Cardiac fibroblast (primary cell): ENCODE measurements at regions not wholly inside any gene's neighbourhood (a gene's known extent, or its start where the extent isn't known, plus 50 kb on each side); places are given as distances from the start of the nearest gene placed in this dataset.

Source experiments
- DNase-seq, 2 donors: peaks; one replicate each; pipeline versions ENCODE4 v3.0.0 to v3.0.0-alpha.2; 2010; ENCODE audit warnings: low read depth in 2 of 2
- H3K4me3 ChIP-seq, 2 donors: replicated peaks in 1 of 2; 1 replicate in 1 of 2; 2 replicates in 1 of 2; pipeline ENCODE4 v1.5.1; 2011; ENCODE audit warnings: low read depth in 2 of 2, low read length in 2 of 2, mild to moderate bottlenecking in 2 of 2, moderate library complexity in 1 of 2
- TF ChIP-seq, protein P1 (sequence below): IDR thresholded peaks from one replicate; pipeline ENCODE4 v1.5.1; 2011; ENCODE audit warnings: low read depth, mild to moderate bottlenecking, low read length, inconsistent platforms

DNA sequence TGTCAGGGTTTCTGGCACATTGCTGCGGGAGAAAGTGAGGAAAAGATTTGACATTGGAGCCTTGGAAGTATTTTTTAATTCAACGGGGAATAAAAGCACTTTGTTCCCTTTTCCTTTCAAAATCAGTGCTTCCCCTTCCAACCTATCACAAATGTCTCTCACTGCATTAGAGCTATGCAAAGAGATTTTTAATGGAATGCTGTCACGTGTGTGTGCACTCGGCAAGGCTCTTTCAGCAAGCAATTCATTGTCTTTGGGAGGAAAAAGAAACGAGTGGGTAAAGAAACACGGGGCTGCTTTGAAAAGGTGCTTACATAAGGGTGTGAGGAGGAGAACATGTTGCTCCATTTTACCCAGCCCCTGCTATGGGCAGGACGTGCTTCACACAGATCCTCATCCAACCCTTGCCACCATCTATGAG lies 490.4 kb upstream of the PROK2 start:
- DNase-seq, result peak in 1 of 2 donors; percentile 39
- TF ChIP-seq, protein P1, sequence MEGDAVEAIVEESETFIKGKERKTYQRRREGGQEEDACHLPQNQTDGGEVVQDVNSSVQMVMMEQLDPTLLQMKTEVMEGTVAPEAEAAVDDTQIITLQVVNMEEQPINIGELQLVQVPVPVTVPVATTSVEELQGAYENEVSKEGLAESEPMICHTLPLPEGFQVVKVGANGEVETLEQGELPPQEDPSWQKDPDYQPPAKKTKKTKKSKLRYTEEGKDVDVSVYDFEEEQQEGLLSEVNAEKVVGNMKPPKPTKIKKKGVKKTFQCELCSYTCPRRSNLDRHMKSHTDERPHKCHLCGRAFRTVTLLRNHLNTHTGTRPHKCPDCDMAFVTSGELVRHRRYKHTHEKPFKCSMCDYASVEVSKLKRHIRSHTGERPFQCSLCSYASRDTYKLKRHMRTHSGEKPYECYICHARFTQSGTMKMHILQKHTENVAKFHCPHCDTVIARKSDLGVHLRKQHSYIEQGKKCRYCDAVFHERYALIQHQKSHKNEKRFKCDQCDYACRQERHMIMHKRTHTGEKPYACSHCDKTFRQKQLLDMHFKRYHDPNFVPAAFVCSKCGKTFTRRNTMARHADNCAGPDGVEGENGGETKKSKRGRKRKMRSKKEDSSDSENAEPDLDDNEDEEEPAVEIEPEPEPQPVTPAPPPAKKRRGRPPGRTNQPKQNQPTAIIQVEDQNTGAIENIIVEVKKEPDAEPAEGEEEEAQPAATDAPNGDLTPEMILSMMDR, result no peak

DNA sequence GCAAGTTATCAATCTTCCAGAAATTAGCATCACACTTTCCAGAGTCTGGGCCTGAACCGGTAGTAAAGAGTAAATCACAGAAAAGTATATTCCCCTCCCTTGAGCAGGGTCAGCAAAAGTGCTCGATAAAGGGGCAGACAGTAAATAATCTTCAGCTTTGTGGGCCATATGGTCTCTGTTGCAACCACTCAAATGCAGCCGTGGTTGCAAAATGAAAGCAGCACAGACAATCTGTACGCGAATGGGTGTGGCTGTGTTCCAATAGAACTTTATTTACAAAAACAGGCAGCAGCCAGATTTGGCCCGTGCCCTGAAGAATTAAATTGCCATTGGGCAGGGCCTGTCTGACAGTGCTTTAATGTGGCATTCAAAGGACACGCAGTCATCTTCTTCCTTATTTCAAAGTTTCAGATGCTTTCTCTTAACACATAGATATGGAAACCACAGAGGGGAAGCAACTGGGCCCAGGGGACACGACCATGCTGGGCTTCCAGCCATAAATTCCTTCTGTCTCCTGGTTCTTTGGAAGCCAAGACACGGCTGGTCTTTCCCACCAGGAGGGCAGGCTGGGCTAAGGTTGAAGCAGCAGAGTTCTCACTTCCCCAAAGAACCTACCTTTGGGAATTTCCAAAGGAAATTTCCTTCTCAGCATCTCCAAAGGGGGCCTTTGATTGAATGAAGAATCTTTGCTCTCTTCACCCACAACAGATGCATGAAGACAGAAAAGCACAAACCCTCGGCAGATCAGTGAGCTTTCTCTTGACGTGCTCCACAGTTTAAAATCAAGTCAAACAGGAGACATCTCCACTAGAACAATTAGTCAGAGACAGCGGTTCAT lies 489.8 kb upstream of the PROK2 start:
- DNase-seq, result peak; percentile 86
- H3K4me3 ChIP-seq, result peak overlapping the region; percentile 13 to 15
- TF ChIP-seq, protein P1, result no peak

More for the DNA sequence above, 490.4 kb upstream of the PROK2 start:
- no peak overlapping the region for H3K4me3 ChIP-seq

DNA sequence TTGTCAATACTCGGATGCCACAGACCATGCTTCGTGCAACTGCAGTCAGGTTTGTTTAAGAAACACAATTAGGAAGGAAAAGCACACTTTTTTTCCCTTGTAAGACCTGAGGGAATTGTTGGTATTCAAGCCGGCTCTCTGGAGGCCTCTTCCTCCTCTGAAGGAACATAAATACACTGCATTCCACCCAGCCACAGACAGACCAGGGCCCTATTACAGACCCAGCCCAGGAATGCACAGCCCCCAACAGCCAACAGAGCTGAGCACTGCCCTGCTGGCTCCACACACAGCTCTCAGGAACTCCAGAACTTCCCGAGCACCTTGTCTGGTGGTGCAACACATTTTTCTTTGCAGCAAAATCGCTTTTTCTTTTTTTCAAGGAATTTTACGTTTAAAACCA lies 488.7 kb upstream of the PROK2 start:
- peak; percentile 78 to 86 for DNase-seq
- TF ChIP-seq, protein P1, result no peak
- H3K4me3 ChIP-seq, result no peak overlapping the region

DNA sequence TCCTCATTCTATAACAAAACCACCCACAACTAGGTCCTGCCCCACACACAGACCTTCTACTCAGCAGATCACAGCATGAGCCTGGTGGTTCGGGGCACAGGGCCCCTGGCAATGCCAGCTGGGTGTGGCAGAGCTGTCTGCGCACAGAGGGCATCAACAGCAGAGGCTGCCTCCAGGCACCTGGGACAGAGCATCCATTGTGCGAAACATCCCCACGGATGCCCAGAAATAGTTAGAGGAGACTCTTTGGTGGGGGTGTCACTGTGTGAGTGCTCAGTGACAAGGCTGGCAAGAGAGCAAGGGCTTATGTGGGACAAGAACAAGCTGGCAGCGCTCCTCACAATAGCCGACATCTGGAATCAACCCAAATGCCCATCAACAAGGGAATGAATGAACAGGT lies 487.4 kb upstream of the PROK2 start:
- TF ChIP-seq, protein P1, result no peak
- no peak overlapping the region for H3K4me3 ChIP-seq
- no peak for DNase-seq

DNA sequence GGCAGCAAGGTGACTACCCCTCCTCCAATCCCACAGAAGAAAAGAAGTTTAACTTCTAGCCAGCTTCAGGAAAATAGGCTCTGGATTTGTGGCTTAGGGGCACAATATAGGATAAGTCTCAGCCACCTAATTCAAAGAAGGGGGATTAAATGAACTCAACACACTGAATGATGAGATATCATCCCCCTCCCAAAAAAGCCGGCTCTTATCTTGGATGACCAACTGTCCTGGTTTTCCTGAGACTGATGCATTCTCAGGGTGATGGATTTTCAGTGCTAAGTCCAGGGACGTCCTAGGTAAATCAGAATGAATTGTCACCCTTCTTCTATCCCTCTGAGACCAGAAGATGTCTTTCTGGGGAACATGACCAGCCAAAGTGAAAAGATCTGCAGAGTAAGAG lies 487.0 kb upstream of the PROK2 start:
- no peak overlapping the region for H3K4me3 ChIP-seq
- DNase-seq, result no peak

DNA sequence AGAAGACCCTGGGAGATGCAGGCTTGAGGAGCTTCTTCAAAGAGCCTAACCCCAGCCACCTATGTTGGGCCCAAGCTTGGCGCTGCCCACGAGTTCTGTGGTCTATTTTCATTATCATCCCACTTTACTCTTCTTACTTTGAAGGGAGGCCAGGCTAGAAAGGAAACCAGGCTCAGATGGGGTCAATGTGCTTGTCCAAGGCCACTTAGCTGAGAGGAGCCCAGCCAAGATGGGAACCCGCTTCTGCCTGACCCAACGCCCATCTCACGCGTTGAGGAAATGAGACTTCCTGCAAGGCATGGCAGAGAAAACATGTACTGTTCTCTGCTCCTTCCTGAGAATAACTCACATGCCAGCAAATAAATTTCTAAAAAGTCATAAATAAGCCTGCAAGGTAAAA lies 486.3 kb upstream of the PROK2 start:
- TF ChIP-seq, protein P1, result no peak
- H3K4me3 ChIP-seq, result no peak overlapping the region
- DNase-seq, result no peak

More for the DNA sequence above, 487.0 kb upstream of the PROK2 start:
- TF ChIP-seq, protein P1, result no peak

DNA sequence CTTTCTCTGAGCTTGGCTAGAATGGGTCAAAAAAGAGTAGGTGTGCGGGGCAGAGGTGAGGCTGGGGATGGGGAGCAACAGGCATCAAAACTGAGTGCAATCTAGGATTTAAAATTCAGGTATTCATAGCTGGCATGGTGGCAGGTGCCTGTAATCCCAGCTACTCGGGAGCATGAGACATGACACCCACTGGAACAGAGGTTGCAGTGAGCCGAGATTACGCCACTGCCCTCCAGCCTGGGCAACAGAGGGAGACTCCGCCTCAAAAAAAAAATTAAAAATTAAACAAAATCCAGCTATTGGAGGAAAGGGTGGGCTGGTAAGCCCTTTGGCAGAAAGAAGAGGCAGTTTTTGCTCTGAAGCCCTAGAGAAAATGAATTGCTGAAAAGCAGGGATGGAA lies 485.8 kb upstream of the PROK2 start:
- TF ChIP-seq, protein P1, result no peak
- DNase-seq, result no peak

More for the DNA sequence above, 485.8 kb upstream of the PROK2 start:
- no peak overlapping the region for H3K4me3 ChIP-seq
